Neural cell (in vitro differentiated cells): ENCODE measurements at regions not wholly inside any gene's neighbourhood (a gene's known extent, or its start where the extent isn't known, plus 50 kb on each side); places are given as distances from the start of the nearest gene placed in this dataset.

Experiments
- EZH2 ChIP-seq: fragments of 200-600, 300-800 bp; shearing (Covaris generic), sonication (generic); IDR thresholded peaks from 2 replicates; pipeline ENCODE4 v1.6.1; 2014; ENCODE audit warnings: antibody characterized with exemption, low read length, borderline replicate concordance, mild to moderate bottlenecking; ENCODE audit not compliant: insufficient read depth, poor library complexity, severe bottlenecking
- POLR2AphosphoS5 ChIP-seq: IDR thresholded peaks from 2 replicates; pipeline ENCODE4 v1.6.1; 2012
- TAF1 ChIP-seq: IDR thresholded peaks from 2 replicates; pipeline ENCODE4 v1.6.1; 2012; ENCODE audit warnings: low read depth
- TF ChIP-seq, protein P1 (sequence below): fragments of 450-650 bp; IDR thresholded peaks from 2 replicates; pipeline ENCODE4 v1.5.1; 2014; ENCODE audit warnings: antibody characterized with exemption, mild to moderate bottlenecking, moderate library complexity; ENCODE audit not compliant: poor library complexity, severe bottlenecking
- TF ChIP-seq, protein P2 (sequence below): IDR thresholded peaks from 2 replicates; pipeline ENCODE4 v1.6.1; 2012; ENCODE audit warnings: borderline replicate concordance

DNA sequence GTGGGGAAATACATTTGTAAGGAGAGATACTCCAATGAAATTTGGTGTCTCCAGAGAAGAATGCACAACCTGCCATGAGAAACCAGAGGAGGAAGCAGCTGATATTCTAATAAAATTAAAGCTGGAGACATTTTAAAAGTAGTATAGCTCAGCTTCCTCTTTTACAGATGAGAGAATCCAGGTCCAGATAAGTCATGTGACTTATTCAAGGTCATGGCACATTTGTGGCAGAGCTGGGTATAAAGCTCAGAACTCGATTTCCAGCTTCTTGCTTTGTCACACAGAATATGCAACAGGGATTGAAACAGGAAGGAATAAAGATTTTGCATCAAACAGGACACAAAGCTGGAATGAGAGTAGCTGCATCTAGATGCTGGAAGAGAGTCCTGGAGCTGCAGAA, 174.8 kb downstream of the EMP1 start:
- no peak for TF ChIP-seq EZH2
- TF ChIP-seq, protein P1, sequence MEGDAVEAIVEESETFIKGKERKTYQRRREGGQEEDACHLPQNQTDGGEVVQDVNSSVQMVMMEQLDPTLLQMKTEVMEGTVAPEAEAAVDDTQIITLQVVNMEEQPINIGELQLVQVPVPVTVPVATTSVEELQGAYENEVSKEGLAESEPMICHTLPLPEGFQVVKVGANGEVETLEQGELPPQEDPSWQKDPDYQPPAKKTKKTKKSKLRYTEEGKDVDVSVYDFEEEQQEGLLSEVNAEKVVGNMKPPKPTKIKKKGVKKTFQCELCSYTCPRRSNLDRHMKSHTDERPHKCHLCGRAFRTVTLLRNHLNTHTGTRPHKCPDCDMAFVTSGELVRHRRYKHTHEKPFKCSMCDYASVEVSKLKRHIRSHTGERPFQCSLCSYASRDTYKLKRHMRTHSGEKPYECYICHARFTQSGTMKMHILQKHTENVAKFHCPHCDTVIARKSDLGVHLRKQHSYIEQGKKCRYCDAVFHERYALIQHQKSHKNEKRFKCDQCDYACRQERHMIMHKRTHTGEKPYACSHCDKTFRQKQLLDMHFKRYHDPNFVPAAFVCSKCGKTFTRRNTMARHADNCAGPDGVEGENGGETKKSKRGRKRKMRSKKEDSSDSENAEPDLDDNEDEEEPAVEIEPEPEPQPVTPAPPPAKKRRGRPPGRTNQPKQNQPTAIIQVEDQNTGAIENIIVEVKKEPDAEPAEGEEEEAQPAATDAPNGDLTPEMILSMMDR: no peak
- TF ChIP-seq TAF1: no peak
- TF ChIP-seq POLR2AphosphoS5: no peak
- TF ChIP-seq, protein P2, sequence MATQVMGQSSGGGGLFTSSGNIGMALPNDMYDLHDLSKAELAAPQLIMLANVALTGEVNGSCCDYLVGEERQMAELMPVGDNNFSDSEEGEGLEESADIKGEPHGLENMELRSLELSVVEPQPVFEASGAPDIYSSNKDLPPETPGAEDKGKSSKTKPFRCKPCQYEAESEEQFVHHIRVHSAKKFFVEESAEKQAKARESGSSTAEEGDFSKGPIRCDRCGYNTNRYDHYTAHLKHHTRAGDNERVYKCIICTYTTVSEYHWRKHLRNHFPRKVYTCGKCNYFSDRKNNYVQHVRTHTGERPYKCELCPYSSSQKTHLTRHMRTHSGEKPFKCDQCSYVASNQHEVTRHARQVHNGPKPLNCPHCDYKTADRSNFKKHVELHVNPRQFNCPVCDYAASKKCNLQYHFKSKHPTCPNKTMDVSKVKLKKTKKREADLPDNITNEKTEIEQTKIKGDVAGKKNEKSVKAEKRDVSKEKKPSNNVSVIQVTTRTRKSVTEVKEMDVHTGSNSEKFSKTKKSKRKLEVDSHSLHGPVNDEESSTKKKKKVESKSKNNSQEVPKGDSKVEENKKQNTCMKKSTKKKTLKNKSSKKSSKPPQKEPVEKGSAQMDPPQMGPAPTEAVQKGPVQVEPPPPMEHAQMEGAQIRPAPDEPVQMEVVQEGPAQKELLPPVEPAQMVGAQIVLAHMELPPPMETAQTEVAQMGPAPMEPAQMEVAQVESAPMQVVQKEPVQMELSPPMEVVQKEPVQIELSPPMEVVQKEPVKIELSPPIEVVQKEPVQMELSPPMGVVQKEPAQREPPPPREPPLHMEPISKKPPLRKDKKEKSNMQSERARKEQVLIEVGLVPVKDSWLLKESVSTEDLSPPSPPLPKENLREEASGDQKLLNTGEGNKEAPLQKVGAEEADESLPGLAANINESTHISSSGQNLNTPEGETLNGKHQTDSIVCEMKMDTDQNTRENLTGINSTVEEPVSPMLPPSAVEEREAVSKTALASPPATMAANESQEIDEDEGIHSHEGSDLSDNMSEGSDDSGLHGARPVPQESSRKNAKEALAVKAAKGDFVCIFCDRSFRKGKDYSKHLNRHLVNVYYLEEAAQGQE: no peak
